K562 (cell line): ENCODE measurements at regions not wholly inside any gene's neighbourhood (a gene's known extent, or its start where the extent isn't known, plus 50 kb on each side); places are given as distances from the start of the nearest gene placed in this dataset.

Experiments
- BRD4 ChIP-seq: fragments of 200-600 bp; sonication (generic); IDR thresholded peaks from 2 replicates; pipeline ENCODE4 v1.6.1; 2017; ENCODE audit warnings: inconsistent platforms
- CTCF ChIP-seq, 3 experiments: IDR thresholded peaks in 2 of 3; conservative IDR thresholded peaks in 1 of 3; 2 replicates each; pipeline ENCODE4 v1.5.1; 2011 to 2012; ENCODE audit warnings: low read length in 3 of 3, mild to moderate bottlenecking in 3 of 3, control low read depth in 2 of 3, improper control_type of control experiment in 1 of 3, inconsistent platforms in 1 of 3, low read depth in 1 of 3, mixed read lengths in 1 of 3, moderate library complexity in 1 of 3; ENCODE audit not compliant: insufficient read depth in 2 of 3
- DDX20 ChIP-seq: fragments of 450-650 bp; IDR thresholded peaks from 2 replicates; pipeline ENCODE4 v1.6.1; 2016; ENCODE audit warnings: missing genetic modification characterization, low read depth, mild to moderate bottlenecking, missing compliant biosample characterization, moderate library complexity
- EP300 ChIP-seq: IDR thresholded peaks from 2 replicates; pipeline ENCODE4 v1.6.1; 2012; ENCODE audit warnings: low read length, improper control_type of control experiment
- EZH2 ChIP-seq: IDR thresholded peaks from 2 replicates; pipeline ENCODE4 v1.6.1; 2012; ENCODE audit warnings: low read depth, mild to moderate bottlenecking, inconsistent platforms, low read length, borderline replicate concordance
- FOS ChIP-seq: IDR thresholded peaks from 3 replicates; pipeline ENCODE4 v1.6.1; 2011; ENCODE audit not compliant: insufficient read length; ENCODE audit errors: extremely low read depth
- FOXJ3 ChIP-seq: sonication (generic); formaldehyde crosslinking; IDR thresholded peaks from 2 replicates; pipeline ENCODE4 v1.4.0; 2020; ENCODE audit warnings: mild to moderate bottlenecking, missing genetic modification reagents
- FOXM1 ChIP-seq, 2 experiments: fragments of 450-650 bp in 1 of 2; sonication (generic) in 1 of 2; formaldehyde crosslinking in 1 of 2; IDR thresholded peaks; 2 replicates each; pipeline versions ENCODE4 v1.6.1 to v1.9.0; 2017 to 2022; ENCODE audit warnings: low read depth in 2 of 2, mild to moderate bottlenecking in 2 of 2, missing genetic modification reagents in 1 of 2, moderate library complexity in 1 of 2
- POLR2AphosphoS5 ChIP-seq: IDR thresholded peaks from 2 replicates; pipeline ENCODE4 v1.6.1; 2011; ENCODE audit warnings: mild to moderate bottlenecking, low read depth, low read length, moderate library complexity; ENCODE audit not compliant: control insufficient read depth, insufficient read depth
- REST ChIP-seq, 2 experiments: fragments of 450-650 bp; formaldehyde crosslinking in 1 of 2; IDR thresholded peaks; 2 replicates each; pipeline versions ENCODE4 v1.4.0 to v1.6.1; 2014 to 2020; ENCODE audit warnings: mild to moderate bottlenecking in 2 of 2, borderline replicate concordance in 1 of 2, low read depth in 1 of 2
- SREBF2 ChIP-seq: sonication (generic); formaldehyde crosslinking; IDR thresholded peaks from 2 replicates; pipeline ENCODE4 v1.4.0; 2020; ENCODE audit warnings: mild to moderate bottlenecking, missing genetic modification reagents
- TFE3 ChIP-seq: fragments of 450-650 bp; formaldehyde crosslinking; IDR thresholded peaks from 2 replicates; pipeline ENCODE4 v1.4.0; 2020; ENCODE audit warnings: mild to moderate bottlenecking, mixed read lengths
- ZNF274 ChIP-seq: IDR thresholded peaks from 2 replicates; pipeline ENCODE4 v1.6.1; 2011; ENCODE audit warnings: low read depth, mild to moderate bottlenecking, low read length, moderate library complexity, borderline replicate concordance
- ZNF445 ChIP-seq: fragments of 250-450 bp; sonication (Bioruptor Pico); IDR thresholded peaks from 2 replicates; pipeline ENCODE4 v1.4.0; 2020; ENCODE audit warnings: low read depth, mild to moderate bottlenecking, moderate library complexity

GRCh38 chr1:199660071-199660470, 367.4 kb upstream of the NR5A2 start:
- TF ChIP-seq CTCF (IDR thresholded peaks at IDR 0.05 in 2 of 3, conservative IDR thresholded peaks at IDR 0.05 in 1 of 3; ENCODE audit: insufficient read depth in 2 of 3, low read depth in 1 of 3, low read length in 3 of 3) (no peak), ZNF274 (no peak), DDX20 (tag) (no peak), REST (IDR thresholded peaks at IDR 0.05; ENCODE audit: borderline replicate concordance) (no peak), REST (CRISPR knock-in tag; IDR thresholded peaks at IDR 0.05; ENCODE audit: low read depth) (no peak), TFE3 (CRISPR knock-in tag) (no peak), FOXM1 (IDR thresholded peaks at IDR 0.05; ENCODE audit: low read depth) (no peak), FOXM1 (CRISPR knock-in tag; IDR thresholded peaks at IDR 0.05; ENCODE audit: low read depth) (no peak), SREBF2 (CRISPR knock-in tag) (no peak), FOXJ3 (CRISPR knock-in tag) (no peak), BRD4 (no peak), EZH2 (no peak), FOS (no peak), ZNF445 (CRISPR knock-in tag) (no peak), EP300 (no peak), POLR2AphosphoS5 (no peak)
